NCI-H748 (cell line): ENCODE measurements at regions not wholly inside any gene's neighbourhood (a gene's known extent, or its start where the extent isn't known, plus 50 kb on each side); places are given as distances from the start of the nearest gene placed in this dataset.
"Not testable (repeated sequence)": the region's sequence is repeated elsewhere in the genome, so short reads cannot be mapped to it uniquely, and the experiment has no call there.

Source experiments
- DNase-seq: peaks from one replicate; lab custom pipeline; 2025; ENCODE audit not compliant: unreplicated experiment; lab: John Stamatoyannopoulos, UW

DNA sequence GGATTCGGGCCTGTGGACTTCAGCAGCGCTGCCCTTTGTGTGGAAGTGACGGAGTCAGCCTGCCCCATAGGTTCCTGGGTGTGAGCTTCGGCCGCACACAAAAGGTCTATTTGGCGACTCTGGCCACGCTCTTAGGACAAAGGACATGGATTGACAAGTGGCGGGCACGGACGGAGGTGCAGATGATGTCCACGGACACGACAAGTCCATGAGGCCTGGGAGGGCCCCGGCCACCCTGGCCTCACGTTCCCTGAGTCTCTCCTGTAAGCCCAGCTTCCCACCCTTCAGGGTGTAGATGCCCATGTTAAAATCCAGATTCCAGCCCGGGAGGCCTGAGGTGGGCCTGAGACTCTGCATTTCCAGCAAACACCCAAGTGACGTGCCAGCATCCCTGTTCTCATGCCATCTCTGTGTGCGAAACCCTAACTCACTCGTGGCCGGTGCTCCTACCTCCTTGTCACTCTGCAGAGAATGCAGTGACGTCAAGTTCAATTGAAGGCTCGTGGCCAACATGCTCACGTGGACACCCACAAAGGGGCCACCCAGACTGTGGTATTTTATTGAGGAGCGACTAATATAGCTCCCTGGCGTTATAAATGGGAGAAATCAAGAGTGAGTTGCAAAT lies 111.7 kb downstream of the RTP5 start:
- no peak for DNase-seq

- DNase-seq = peak; percentile 11
Measured at GRCh38 chr2:241982706-241983570, 113.4 kb downstream of the RTP5 start.

GRCh38 chr2:241983571-241984270 lies 114.2 kb downstream of the RTP5 start:
- no peak for DNase-seq

- DNase-seq = no peak
Measured at GRCh38 chr2:241984271-241984655, 114.7 kb downstream of the RTP5 start.

DNA sequence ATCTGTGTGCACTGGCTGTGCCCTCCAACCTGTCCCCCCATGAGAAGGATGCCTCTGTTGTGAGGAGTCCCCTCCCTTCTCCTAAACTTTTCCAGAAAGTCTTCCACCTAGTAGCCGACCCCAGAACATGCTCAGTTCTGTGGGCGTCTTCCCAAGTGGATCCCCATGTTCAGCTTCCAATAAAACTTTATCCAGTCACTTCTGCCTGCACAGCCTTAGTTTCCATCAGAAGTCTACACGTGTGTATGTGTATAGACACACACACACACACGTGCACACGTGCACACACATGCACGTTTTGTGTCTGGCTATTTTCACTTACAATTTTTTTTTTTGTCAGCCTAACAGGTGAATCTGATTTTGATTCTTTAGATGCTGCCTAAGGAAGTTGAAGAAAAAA lies 115.1 kb downstream of the RTP5 start:
- no peak for DNase-seq

GRCh38 chr2:241985161-241985985 lies 115.8 kb downstream of the RTP5 start:
- not testable (repeated sequence) for DNase-seq

DNA sequence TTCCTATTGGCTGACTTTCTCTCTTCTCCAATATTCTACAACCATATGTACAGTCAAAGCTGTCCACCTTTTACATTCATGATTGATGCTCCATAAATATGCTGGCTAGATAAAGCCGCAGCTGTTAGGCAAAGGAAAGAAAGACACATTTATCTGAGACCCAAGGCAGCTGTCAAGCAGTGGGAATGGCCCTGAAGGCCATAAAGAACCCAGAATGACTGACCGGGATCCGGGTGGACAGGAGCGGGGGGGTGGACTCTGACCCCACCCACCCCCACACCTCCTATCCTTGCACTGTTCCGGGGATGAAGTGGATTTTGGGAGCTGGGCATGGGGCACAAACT lies 116.4 kb downstream of the RTP5 start:
- no peak for DNase-seq

GRCh38 chr2:241986836-241987641 lies 117.5 kb downstream of the RTP5 start:
- no peak for DNase-seq

GRCh38 chr2:241987726-241988125 lies 118.2 kb downstream of the RTP5 start:
- no peak for DNase-seq

DNA sequence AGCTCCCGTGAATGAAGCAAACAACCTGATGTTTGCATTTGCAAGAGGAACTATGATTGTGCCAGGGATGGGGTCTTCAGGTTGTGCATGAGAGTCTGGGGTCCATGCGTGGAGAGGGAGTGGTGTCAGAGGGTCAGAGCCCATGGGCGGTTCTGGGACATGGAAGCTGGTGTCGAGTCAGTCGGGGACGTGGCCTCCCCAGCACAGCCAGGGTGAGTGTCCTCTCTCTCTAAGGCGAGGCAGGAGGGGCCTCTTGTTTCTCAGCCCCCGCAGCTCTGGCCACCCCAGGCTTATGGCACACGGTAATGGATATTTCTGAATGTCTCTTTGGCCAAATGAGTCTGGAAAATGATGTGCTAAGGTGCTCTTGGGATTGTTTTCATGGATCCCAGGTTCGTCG lies 118.6 kb downstream of the RTP5 start:
- no peak for DNase-seq

- DNase-seq = peak; percentile 18
Measured at GRCh38 chr2:241989074-241989473, 119.5 kb downstream of the RTP5 start.

DNA sequence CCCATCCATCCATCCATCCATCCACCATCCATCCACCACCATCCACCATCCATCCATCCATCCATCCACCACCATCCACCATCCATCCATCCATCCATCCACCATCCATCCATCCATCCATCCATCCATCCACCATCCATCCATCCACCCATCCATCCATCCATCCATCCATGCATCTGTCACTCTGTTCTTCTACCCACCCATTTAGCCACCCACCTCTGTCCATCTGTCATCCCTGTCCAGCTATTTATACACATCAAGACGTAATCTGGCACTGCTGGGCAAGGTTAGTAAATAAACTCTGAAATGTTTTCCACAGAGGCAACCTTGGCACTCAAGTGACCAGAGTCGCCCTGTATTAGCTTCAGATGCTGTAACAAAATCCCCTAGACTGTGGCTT lies 120.9 kb downstream of the RTP5 start:
- no peak for DNase-seq

DNA sequence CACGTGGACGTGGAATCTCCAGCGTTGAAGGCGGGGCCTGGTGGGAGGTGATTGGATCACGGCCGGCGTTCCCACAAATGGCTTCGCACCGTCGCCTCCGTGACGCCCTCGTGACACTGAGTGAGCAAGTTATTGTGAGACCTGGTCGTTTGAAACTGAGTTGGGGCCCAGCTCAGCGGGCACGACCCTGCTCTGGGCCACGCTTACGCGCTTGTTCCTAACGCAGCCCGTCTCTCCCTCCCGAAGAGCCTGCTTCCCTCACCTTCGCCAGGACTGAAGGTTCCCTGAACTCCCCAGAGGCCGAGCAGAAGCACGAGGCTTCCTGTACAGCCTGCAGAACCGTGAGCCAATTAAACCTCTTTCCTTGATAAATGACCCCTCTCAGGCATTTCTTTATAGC lies 121.8 kb downstream of the RTP5 start:
- no peak for DNase-seq

GRCh38 chr2:241992753-241993152 lies 123.2 kb downstream of the RTP5 start:
- no peak for DNase-seq

DNA sequence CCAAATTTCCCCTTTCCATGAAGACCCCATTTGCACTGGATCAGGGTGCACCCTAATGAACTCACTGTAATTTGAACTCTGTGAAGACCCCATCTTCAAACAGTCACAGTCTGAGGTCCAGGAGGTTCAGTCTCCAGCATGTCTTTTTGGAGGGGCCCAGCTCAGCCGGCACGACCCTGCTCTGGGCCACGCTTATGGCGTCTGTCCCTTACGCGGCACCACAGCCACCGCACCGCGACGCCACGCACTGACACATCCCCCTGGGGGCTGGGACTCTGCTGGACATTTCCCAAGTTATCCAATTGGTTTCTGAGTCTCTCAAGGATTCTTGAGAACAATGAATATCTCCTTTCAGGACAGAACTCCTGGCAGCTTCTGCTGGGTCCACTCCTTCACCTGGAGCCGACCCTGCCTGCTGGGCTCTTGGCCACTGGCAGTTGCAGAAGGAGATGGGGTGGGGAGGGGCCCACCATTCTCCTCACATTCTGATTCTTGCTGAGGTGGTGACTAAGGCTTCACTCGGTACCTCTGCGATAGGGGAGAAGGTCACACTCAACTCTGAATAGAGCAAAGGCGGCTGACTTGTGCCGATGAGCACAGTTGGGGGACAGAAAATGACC lies 124.0 kb downstream of the RTP5 start:
- DNase-seq = no peak

DNA sequence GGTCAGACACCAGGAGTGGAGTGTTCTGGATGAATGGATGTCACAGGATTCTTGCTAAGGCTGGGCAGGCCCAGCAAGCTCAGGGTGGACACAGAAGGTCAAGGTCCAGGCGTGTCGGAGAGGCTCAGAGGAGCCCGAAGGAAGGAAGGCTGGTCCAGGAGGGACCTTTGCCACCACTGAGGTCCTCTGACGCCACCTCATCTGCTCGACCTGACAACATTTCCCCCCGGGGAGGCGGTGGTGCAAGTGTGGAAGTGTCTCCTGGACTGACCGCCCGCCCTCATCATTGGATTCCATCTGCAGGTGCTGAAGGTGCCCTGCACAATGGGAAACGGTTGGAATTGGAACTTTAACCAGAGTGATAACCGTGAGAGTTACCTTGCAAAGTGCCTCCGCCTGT lies 124.6 kb downstream of the RTP5 start:
- DNase-seq = no peak

DNA sequence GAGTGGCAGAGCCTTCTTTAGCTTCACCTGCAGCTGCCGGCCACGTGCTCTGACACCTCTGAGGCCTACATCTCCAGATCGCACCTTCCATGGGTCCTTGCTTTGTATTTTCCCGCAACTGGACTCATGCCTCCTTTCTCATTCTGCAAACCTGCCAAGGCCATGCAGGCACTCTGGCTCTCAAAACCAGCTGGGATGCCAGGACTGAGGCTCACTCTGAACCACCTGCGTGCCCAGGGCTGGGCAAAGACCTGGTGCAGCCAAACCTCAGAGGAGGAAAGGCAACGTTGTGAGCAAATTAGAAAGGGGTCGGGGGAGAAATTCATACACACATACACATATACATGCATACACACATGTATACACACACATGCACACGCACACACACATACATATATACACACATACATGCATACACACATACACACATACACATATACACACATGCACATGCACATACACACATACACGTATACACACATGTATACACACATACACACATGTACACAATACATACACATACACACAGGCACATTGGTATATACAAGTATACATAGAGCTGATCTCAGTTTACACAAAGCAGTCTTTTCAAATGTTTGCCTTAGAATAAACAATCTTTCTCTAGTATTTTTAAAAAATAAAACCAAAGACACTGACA lies 125.2 kb downstream of the RTP5 start:
- no peak for DNase-seq

- DNase-seq = no peak
Measured at GRCh38 chr2:241996100-241996499, 126.6 kb downstream of the RTP5 start.

DNA sequence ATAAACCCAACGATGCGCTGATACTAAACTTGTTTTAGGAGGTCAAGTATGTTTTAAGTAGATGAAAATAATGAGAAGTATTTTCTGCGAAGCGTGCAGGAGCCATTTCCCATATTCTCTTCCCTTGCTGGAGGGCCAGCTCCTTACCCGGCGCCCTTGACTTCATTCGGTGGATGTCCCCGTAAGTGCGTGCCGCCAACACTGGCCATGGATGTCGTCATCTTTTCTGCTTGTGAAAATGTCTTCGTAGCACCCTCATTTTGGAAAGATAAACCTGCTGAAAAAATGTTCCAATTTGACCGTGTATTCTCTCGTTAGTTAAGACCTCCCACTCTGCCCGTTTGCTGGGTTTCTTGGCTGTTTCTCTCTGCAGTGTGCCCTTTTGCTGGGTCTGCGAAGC lies 127.5 kb downstream of the RTP5 start:
- DNase-seq = no peak

DNA sequence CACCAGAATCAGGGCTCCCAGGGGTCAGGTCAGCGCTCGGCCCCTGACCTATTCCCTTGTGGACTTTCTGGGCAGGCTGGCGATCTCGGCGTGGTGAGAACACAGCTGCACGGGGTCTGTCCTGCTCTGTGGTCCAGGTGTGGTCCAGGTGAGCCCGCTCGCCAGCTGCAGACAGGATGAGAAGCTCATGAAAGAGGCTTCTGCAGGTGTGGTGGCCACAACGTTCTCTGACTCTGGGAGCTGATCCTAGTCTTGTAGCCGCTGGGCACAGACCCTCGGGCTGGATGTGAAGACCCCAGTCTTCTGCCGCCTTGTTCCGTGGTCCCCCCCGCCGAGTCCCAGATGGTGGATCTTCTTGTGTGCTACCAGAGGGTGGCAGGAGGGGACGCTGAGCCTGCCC lies 129.7 kb downstream of the RTP5 start:
- no peak for DNase-seq
